Osteocyte (in vitro differentiated cells): ENCODE measurements at regions not wholly inside any gene's neighbourhood (a gene's known extent, or its start where the extent isn't known, plus 50 kb on each side); places are given as distances from the start of the nearest gene placed in this dataset.

ENCODE experiments used
- DNase-seq: peaks from one replicate; pipeline ENCODE4 v3.0.0; 2021; ENCODE audit warnings: mixed read lengths; ENCODE audit not compliant: unreplicated experiment; ENCODE audit errors: extremely low spot score
- H3K27ac Mint-ChIP-seq: one replicate; pipeline ENCODE4 v1.8.0; 2021; ENCODE audit warnings: mild to moderate bottlenecking, mixed read lengths; ENCODE audit not compliant: unreplicated experiment
- H3K27me3 Mint-ChIP-seq: one replicate; pipeline ENCODE4 v1.8.0; 2021; ENCODE audit warnings: mixed read lengths; ENCODE audit not compliant: unreplicated experiment
- H3K36me3 Mint-ChIP-seq: one replicate; pipeline ENCODE4 v1.8.0; 2021; ENCODE audit warnings: mixed read lengths; ENCODE audit not compliant: unreplicated experiment
- H3K4me1 Mint-ChIP-seq: one replicate; pipeline ENCODE4 v1.8.0; 2021; ENCODE audit warnings: mixed read lengths; ENCODE audit not compliant: unreplicated experiment
- H3K4me3 Mint-ChIP-seq: one replicate; pipeline ENCODE4 v1.8.0; 2021; ENCODE audit warnings: mild to moderate bottlenecking, moderate library complexity, mixed read lengths; ENCODE audit not compliant: unreplicated experiment
- H3K9me3 Mint-ChIP-seq: one replicate; pipeline ENCODE4 v1.8.0; 2021; ENCODE audit warnings: mixed read lengths; ENCODE audit not compliant: unreplicated experiment
- TF ChIP-seq, protein P1 (sequence below): fragments of 200-600 bp; sonication (generic); IDR thresholded peaks from 2 replicates; pipeline ENCODE4 v1.5.0; 2021; ENCODE audit warnings: antibody characterized with exemption, mild to moderate bottlenecking, moderate library complexity

DNA sequence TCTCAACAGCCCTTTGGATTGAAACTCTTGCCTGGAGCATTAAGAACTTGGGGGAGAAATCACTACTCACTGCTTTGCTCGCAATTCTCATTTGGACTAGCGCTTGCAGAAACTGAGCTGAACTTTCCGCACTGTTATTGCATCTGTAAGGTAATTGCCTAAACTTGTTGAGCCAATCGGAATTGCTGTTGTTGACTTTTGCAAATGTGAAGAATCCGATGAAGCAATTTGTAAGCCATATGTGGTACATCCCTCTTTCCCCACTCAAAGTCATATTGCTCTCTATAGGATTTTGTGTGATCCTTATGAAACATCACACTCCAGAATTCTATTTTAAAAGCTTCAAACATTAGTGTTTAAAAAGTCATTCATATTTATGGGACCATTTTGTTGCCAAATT lies 191.7 kb upstream of the GBE1 start:
- Mint-ChIP-seq H3K36me3 (no peaks in the 10 kb centered on the region), H3K4me3 (no peak overlapping the region), H3K9me3 (no peaks in the 10 kb centered on the region), H3K4me1 (no peaks in the 10 kb centered on the region), H3K27ac (no peak overlapping the region), H3K27me3 (no peaks in the 10 kb centered on the region)
- no peak for DNase-seq
- TF ChIP-seq, protein P1, sequence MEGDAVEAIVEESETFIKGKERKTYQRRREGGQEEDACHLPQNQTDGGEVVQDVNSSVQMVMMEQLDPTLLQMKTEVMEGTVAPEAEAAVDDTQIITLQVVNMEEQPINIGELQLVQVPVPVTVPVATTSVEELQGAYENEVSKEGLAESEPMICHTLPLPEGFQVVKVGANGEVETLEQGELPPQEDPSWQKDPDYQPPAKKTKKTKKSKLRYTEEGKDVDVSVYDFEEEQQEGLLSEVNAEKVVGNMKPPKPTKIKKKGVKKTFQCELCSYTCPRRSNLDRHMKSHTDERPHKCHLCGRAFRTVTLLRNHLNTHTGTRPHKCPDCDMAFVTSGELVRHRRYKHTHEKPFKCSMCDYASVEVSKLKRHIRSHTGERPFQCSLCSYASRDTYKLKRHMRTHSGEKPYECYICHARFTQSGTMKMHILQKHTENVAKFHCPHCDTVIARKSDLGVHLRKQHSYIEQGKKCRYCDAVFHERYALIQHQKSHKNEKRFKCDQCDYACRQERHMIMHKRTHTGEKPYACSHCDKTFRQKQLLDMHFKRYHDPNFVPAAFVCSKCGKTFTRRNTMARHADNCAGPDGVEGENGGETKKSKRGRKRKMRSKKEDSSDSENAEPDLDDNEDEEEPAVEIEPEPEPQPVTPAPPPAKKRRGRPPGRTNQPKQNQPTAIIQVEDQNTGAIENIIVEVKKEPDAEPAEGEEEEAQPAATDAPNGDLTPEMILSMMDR: no peak

DNA sequence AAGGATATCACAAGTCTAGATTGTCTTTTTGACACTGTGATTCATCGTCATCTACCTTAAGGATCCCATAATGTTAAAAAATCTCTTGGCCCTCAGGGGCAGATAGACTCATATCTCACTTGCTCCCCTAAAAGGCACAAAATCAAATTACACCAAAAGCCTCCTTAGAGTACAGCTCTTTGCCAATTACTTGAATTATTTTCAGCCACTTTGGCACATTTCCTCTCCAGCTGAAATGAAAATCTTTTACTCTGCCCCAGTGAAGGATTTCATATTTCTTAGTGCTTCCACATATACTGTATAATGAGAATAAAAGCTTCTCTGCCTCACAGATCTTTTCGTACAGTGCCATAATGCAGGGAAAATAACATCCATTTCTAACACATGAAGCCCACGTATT lies 190.7 kb upstream of the GBE1 start:
- H3K4me3 Mint-ChIP-seq: no peak overlapping the region
- TF ChIP-seq, protein P1: no peak
- H3K4me1 Mint-ChIP-seq: no peaks in the 10 kb centered on the region
- no peaks in the 10 kb centered on the region for H3K9me3 Mint-ChIP-seq
- no peak for DNase-seq
- H3K27ac Mint-ChIP-seq: no peak overlapping the region
- no peaks in the 10 kb centered on the region for H3K36me3 Mint-ChIP-seq
- no peaks in the 10 kb centered on the region for H3K27me3 Mint-ChIP-seq

DNA sequence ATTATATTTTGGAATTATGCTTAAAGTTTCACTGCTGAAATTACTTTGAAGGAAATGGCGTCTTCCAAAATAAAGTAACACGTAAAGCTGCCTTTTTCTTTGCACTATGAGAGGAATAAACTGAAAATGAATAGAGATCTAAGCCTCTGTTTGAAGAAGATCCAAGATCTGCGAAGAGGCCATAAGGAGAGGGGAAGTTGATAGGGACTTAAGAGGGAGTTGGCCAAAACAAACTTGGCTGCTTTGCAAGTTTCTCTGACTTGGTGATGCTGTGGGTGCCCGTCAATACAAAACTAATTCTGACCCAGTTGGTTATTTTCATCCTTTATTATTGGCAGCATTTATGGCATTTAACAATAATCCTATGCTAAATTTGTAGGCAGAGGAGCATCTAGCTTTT lies 190.2 kb upstream of the GBE1 start:
- Mint-ChIP-seq H3K4me1 (no peaks in the 10 kb centered on the region), H3K9me3 (no peaks in the 10 kb centered on the region), H3K27ac (no peak overlapping the region), H3K27me3 (no peaks in the 10 kb centered on the region), H3K4me3 (no peak overlapping the region), H3K36me3 (no peaks in the 10 kb centered on the region)
- TF ChIP-seq, protein P1: no peak
- DNase-seq: no peak

DNA sequence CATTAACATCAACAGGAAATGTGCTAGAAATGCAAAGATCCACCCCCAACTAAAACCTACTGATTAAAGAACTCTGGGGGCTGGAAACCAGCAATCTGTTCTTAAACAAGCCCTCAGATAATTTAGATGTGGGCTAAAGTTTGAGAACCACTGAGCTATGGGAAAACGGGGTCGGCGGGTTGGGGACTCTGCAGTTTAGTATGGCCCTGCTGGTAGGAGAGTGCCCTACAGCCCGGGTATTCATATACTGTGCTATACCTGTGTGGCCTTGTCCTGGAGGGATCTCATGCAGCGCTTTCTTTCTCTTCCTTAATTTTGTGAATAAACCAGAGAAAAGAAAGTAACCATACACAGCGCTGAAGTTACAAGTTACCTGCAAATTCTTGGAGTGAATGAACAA lies 189.7 kb upstream of the GBE1 start:
- TF ChIP-seq, protein P1: no peak
- Mint-ChIP-seq H3K27me3 (no peaks in the 10 kb centered on the region), H3K4me3 (no peak overlapping the region), H3K4me1 (no peaks in the 10 kb centered on the region), H3K36me3 (no peaks in the 10 kb centered on the region), H3K9me3 (no peaks in the 10 kb centered on the region), H3K27ac (no peak overlapping the region)
- no peak for DNase-seq

DNA sequence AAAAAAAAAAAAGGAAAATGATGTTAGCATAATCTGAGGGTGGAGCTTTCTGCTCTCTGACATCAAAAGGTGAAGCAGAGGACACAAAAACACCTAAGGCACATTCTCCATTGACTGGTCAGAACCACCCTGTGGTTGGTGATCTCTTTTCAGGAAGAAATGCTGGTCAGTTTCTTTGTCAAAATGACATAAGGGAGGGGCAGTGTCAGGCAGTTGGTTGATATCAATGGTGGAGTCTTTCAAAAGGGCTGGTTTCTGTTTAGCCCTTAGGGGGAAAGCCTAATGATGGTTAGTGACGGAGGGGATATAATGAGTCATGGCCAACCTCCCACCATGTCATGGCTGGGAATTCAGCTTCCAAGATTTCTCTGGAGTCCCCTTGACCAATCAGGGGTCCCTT lies 185.9 kb upstream of the GBE1 start:
- DNase-seq: no peak
- H3K9me3 Mint-ChIP-seq: peaks cover 27% of the 10 kb centered on the region
- H3K4me3 Mint-ChIP-seq: no peak overlapping the region
- H3K27me3 Mint-ChIP-seq: no peaks in the 10 kb centered on the region
- H3K4me1 Mint-ChIP-seq: no peaks in the 10 kb centered on the region
- H3K36me3 Mint-ChIP-seq: peaks cover 2% of the 10 kb centered on the region
- H3K27ac Mint-ChIP-seq: no peak overlapping the region
- TF ChIP-seq, protein P1: no peak
